ENCODE measurements at regions not wholly inside any gene's neighbourhood (a gene's known extent, or its start where the extent isn't known, plus 50 kb on each side); places are given as distances from the start of the nearest gene placed in this dataset.

- CTCF ChIA-PET = interaction anchor here (0.6 kb wide), 1 partner anchor 163 kb away, joined by 3 read pairs; no protein-coding TSS in a partner anchor
- dilution Hi-C loops (cut with HindIII; ENCODE audit: low sequenced_read_pairs, unreplicated experiment) = no loop called here
- H3K9me3 ChIP-seq (ENCODE audit: control insufficient read depth, insufficient read depth, low read length) = no peaks in the 10 kb centered on the region
- no peaks in the 10 kb centered on the region for H3K27me3 ChIP-seq (ENCODE audit: control insufficient read depth, insufficient read depth, low read length)
- no peak overlapping the region for H3K18ac ChIP-seq (ENCODE audit: low read depth, low read length)
- POLR2A ChIA-PET (ENCODE audit: unreplicated experiment) = no interaction called here
- H2BK20ac ChIP-seq (ENCODE audit: low read depth, low read length) = no peak overlapping the region
- in situ Hi-C loops (cut with MboI; ENCODE audit: low sequenced_read_pairs) = no loop called here
- intact Hi-C loops (cut with micrococcal nuclease) = no loop called here
- H2BK5ac ChIP-seq (ENCODE audit: low read depth, low read length, poor library complexity, severe bottlenecking) = no peak overlapping the region
- no peak overlapping the region for H2BK120ac ChIP-seq (ENCODE audit: low read depth, low read length)
- H2AK9ac ChIP-seq (replicated peaks; ENCODE audit: low read depth, low read length, poor library complexity) = no peak overlapping the region
- no peak overlapping the region for H2AK5ac ChIP-seq (ENCODE audit: low read depth, low read length)
- H2AFZ ChIP-seq (replicated peaks; ENCODE audit: low read length, poor library complexity) = no peak overlapping the region
- H3K14ac ChIP-seq (replicated peaks; ENCODE audit: low read depth, low read length) = no peak overlapping the region
- no peaks in the 10 kb centered on the region; the same call in 1 of the 2 replicates for H4K20me1 ChIP-seq (ENCODE audit: insufficient read depth, low read length)
- H3K4me1 ChIP-seq (ENCODE audit: control insufficient read depth, insufficient read depth, low read length) = no peaks in the 10 kb centered on the region
- ATAC-seq (ENCODE audit: low read depth) (no peak), DNase-seq (no peak)
- H3K56ac ChIP-seq (ENCODE audit: extremely low read depth, insufficient read depth, low read length) = no peak overlapping the region
- no peak overlapping the region for H4K91ac ChIP-seq (ENCODE audit: insufficient read depth, low read depth, low read length)
- no peak overlapping the region for H3K23ac ChIP-seq (ENCODE audit: low read depth, low read length)
- no peak overlapping the region for H3K4me3 ChIP-seq (ENCODE audit: insufficient read depth, low read depth, low read length)
- H3K27ac ChIP-seq (ENCODE audit: insufficient read depth, low read length) = no peak overlapping the region
- H3K9me1 ChIP-seq (ENCODE audit: insufficient read depth, low read length) = no peaks in the 10 kb centered on the region
- WGBS, 2 experiments (ENCODE audit: extremely low coverage in 2 of 2, insufficient read length in 1 of 2) = no CpG with 5 or more reads among the region's 1 CpG
- H3K79me1 ChIP-seq (ENCODE audit: low read depth in 1 of 2, low read length in 2 of 2) = no peaks in the 10 kb centered on the region
- H3K36me3 ChIP-seq (ENCODE audit: control insufficient read depth, insufficient read depth, low read length) = no peaks in the 10 kb centered on the region
- no peak overlapping the region for H4K5ac ChIP-seq (ENCODE audit: low read depth, low read length)
- no peak overlapping the region for H3K4ac ChIP-seq (ENCODE audit: low read depth, low read length)
- TF ChIP-seq, protein P1, sequence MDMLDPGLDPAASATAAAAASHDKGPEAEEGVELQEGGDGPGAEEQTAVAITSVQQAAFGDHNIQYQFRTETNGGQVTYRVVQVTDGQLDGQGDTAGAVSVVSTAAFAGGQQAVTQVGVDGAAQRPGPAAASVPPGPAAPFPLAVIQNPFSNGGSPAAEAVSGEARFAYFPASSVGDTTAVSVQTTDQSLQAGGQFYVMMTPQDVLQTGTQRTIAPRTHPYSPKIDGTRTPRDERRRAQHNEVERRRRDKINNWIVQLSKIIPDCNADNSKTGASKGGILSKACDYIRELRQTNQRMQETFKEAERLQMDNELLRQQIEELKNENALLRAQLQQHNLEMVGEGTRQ (IDR thresholded peaks at IDR 0.05; ENCODE audit: low read depth, low read length) = no peak
- TF ChIP-seq MAZ (IDR thresholded peaks at IDR 0.05; ENCODE audit: borderline replicate concordance, low read depth, low read length) (no peak), FOS (IDR thresholded peaks at IDR 0.05; ENCODE audit: low read depth, low read length) (no peak), NFE2L2 (IDR thresholded peaks at IDR 0.05; ENCODE audit: low read depth, low read length) (no peak), CEBPB (IDR thresholded peaks at IDR 0.05; ENCODE audit: low read depth, low read length) (no peak), RAD21 (IDR thresholded peaks at IDR 0.05; ENCODE audit: low read length) (no peak), BHLHE40 (IDR thresholded peaks at IDR 0.05; ENCODE audit: low read depth, low read length) (no peak), CTCF (conservative IDR thresholded peaks at IDR 0.05; ENCODE audit: low read depth, low read length) (no peak), MXI1 (IDR thresholded peaks at IDR 0.05; ENCODE audit: borderline replicate concordance, low read depth, low read length) (no peak), RFX5 (IDR thresholded peaks at IDR 0.05; ENCODE audit: low read depth, low read length) (no peak), RCOR1 (IDR thresholded peaks at IDR 0.05; ENCODE audit: insufficient replicate concordance, low read length) (no peak), MAFK (IDR thresholded peaks at IDR 0.05; ENCODE audit: low read depth, low read length) (no peak), CHD1 (IDR thresholded peaks at IDR 0.05; ENCODE audit: low read depth, low read length) (no peak)
- TF ChIP-seq, protein P2, sequence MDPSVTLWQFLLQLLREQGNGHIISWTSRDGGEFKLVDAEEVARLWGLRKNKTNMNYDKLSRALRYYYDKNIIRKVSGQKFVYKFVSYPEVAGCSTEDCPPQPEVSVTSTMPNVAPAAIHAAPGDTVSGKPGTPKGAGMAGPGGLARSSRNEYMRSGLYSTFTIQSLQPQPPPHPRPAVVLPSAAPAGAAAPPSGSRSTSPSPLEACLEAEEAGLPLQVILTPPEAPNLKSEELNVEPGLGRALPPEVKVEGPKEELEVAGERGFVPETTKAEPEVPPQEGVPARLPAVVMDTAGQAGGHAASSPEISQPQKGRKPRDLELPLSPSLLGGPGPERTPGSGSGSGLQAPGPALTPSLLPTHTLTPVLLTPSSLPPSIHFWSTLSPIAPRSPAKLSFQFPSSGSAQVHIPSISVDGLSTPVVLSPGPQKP (IDR thresholded peaks at IDR 0.05; ENCODE audit: borderline replicate concordance, low read depth, low read length) = no peak
- H2BK15ac ChIP-seq (ENCODE audit: low read depth, low read length) = no peak overlapping the region
- no peak overlapping the region for H3K9ac ChIP-seq (ENCODE audit: low read depth, low read length)
- no peak overlapping the region for H3K4me2 ChIP-seq (ENCODE audit: low read depth, low read length)
- BruUV-seq (replicated peaks) = no TSS peak
- no peak overlapping the region for H4K8ac ChIP-seq (ENCODE audit: low read depth in 2 of 2, low read length in 2 of 2)
Observed at GRCh38 chr1:177338376-177338775, 167.6 kb downstream of the BRINP2 start.
